ENCODE measurements at regions not wholly inside any gene's neighbourhood (a gene's known extent, or its start where the extent isn't known, plus 50 kb on each side); places are given as distances from the start of the nearest gene placed in this dataset.

DNA sequence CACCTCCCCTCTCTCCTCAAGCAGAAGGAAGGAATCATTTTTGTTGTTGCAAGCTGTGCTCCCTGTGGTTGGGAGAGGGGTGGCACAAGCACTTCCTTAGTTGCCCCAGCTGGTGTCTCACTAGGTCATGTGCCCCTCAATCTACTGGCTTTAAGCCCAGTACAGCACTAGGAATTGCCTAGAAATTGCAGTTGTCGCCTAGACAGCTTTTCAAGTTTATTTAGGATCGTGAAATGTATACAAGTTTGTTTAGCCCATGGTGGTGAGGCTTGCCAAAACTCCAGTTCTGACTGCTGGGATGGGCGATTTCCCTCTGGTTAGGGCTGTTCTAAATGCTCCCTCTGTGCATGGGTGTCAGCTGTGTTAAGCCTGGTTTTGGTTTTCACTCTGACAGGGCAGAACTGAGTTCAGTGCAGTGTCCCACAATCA, 126.8 kb upstream of the ZNF644 start:
- DNase-seq (ENCODE audit: low spot score), result no peak

DNA sequence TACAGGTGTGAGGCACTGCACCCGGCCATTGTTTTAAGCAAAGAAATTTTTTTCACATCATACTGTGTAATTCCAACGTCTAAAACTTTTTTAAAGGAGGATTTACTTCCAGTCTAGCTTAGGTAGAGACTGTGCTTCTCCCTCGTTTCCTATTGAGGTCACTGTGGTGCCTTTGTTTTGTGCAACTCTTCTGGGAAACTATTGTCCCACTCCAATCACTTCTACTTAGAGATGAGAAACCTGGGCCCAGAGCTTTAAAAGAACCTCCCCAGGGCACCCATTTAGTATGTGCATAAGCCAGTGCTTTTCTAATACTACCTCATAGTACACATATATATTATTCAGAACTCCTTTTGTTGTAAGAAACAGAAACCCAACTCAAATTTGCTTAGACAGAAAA, 120.0 kb upstream of the ZNF644 start:
- no peak for DNase-seq (ENCODE audit: low spot score)

DNA sequence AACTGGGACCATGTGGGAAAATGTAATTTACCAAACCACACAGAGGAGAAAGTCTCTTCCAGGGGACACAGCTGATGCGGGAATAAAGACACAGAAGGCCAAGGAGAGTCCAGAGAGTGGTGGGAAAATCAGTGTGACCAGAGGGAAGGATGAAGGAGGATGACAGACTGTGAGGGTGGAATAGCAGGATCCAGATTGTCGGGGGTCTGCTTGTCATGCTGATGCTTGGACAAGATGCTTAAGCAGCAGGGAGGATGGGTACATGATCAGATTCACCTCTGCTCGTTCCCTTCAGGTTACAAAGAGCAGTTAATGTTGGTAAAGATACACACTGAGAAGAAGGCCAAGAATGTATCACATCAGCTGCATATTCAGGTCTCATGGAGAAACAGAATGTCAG, 117.1 kb upstream of the ZNF644 start:
- DNase-seq (ENCODE audit: low spot score), result no peak

- DNase-seq (ENCODE audit: low spot score), result no peak
Observed at GRCh38 chr1:91137173-91137852, 115.5 kb upstream of the ZNF644 start.

GRCh38 chr1:91135799-91136198, 114.0 kb upstream of the ZNF644 start:
- no peak for DNase-seq (ENCODE audit: low spot score)

DNA sequence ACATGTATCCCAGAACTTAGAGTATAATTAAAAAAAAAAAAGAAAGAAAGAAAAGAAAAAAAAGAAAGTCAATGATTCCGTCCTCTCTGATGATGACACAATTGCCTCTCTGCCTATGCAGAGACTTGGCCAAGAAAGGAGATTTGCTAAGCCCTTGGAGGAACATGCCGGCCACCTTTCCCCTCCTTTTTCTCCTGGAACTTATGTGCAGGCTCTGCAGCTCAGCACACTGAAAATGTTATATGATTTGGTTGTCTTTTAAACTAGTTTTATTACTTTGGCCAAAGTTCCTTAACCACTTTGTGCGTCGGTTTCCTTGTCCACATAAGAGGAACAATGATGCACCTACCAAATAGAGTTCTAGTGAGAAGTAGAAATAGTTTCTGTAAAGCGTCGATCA, 111.4 kb upstream of the ZNF644 start:
- no peak for DNase-seq (ENCODE audit: low spot score)

DNA sequence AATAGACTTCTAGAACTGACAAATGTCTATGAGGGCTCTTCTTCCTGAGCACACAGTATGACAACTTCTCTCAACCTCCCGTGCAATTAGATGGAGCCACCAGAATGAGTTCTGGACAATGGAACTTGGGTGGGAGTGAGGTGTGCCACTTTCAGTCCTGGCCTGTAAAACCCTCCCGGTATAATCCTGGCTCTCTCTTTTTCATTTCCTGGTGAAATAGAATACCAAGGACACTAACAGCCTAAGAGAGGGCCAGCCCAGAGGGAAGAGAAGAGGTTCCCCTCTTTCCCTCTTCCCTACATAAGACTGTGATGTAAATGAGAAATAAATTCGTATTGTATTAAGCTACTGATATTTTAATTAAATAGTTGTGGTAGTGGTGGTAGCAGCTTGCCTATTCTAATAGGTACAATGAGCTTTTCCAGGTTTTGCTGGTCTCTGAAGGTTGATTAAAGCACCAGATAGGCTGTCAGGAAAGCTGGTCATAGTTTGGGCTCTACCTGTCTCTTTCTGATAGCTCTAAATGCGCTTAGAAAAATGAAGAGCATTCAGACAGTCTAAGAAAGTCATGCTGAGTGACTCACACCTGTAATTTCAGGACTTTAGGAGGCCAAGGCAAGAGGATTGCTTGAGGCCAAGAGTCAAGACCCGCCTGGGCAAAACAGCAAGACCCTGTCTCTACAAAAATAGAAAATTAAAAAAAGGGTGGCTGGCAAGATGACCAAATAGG, 108.6 kb upstream of the ZNF644 start:
- DNase-seq (ENCODE audit: low spot score), result no peak

GRCh38 chr1:91129458-91129857, 107.6 kb upstream of the ZNF644 start:
- DNase-seq (ENCODE audit: low spot score), result no peak

GRCh38 chr1:91129017-91129416, 107.2 kb upstream of the ZNF644 start:
- no peak for DNase-seq (ENCODE audit: low spot score)

- DNase-seq (ENCODE audit: low spot score), result no peak
Observed at GRCh38 chr1:91124989-91125417, 103.2 kb upstream of the ZNF644 start.

DNA sequence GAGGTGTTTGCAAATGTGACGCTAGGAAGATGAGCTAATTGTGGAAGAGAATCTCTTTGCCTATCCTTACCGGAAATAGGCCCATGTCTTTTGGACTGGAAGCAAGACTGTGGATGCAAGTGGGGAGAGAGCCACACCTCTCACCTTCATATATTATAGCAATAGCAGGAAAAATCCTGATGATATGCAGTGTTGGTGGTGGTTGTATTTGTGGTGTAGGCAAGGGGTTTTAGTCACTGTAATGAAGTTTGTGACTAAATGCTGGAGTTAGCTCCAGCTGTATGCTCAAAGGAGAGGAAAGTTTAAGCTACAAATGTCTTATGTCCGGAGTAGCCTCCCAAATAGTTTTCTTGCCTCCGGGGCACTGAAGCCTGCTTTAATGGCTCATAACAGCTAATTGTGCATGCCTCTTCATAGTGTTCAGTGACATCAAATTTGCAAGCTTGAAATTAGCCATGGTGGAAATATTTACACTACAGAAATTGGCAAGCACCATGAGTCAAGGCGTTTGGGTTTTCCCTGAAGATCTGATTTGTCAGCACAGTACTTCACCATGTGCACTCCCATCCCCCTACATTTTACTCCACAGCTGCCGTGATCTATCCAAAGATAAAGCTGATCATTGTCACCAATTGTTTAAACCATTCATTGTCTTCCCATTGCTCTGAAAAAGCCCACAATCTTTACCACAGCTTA, 102.6 kb upstream of the ZNF644 start:
- no peak for DNase-seq (ENCODE audit: low spot score)

- DNase-seq (ENCODE audit: low spot score), result no peak
Observed at GRCh38 chr1:91123773-91124172, 101.9 kb upstream of the ZNF644 start.

DNA sequence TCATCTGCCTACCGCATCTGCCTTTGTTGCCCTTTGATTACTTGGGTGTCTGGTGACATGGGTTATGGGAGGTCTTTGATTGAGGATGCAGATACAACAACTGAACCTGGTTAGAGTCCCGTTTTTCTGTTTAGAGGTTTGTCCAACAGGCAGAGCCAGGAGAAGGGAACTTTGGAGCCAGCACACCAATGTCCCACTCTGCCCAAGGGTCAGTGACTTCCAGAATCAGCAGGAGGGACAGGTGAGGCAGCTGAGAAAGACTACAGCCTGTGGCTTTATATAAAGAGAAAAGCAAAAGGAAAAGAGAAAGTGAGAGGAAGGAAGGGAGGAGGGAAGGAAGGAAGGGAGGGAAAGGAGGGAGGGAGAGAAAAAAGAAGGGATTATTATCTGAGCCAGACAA, 101.5 kb upstream of the ZNF644 start:
- no peak for DNase-seq (ENCODE audit: low spot score)

- DNase-seq (ENCODE audit: low spot score), result no peak
Observed at GRCh38 chr1:91122106-91122717, 100.4 kb upstream of the ZNF644 start.

DNA sequence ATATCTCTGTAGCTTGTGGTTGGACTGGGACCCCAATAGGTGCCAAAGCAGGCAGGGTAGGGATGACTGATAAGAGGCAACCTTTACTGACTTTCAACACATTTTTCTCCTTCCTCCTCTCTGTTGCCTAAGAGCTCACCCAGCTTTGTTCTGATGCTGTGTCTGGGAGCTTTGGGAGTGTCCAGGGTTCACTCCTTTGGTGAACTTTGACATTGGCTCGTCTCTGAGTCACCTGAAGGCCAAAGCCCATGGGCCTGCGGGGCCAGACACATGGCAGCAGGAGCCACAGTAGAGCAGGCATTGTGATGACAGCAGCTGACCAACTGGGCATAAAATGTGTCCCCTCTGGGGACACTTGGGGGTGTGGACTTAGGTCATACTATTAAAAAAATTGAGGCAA, 99.5 kb upstream of the ZNF644 start:
- no peak for DNase-seq (ENCODE audit: low spot score)

DNA sequence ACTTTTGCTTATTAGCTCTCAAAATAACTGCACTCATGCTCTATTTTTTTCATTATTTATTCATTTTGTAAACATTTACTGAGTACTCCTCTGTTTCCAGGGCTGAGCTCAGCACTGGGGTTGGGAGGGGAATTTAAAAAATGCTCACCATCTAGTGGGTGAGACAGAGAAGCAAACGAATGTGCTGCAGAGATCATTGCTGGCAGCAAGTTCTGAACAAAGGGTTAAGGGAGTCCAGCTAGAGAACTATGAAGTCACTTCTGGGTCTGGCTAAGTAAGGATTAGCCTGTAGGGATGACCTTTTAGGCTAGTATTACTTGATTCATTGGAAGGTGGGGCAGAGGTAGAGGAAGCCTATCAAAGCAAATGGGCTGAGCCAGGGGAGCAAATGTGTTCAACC, 99.1 kb upstream of the ZNF644 start:
- DNase-seq (ENCODE audit: low spot score), result no peak

DNA sequence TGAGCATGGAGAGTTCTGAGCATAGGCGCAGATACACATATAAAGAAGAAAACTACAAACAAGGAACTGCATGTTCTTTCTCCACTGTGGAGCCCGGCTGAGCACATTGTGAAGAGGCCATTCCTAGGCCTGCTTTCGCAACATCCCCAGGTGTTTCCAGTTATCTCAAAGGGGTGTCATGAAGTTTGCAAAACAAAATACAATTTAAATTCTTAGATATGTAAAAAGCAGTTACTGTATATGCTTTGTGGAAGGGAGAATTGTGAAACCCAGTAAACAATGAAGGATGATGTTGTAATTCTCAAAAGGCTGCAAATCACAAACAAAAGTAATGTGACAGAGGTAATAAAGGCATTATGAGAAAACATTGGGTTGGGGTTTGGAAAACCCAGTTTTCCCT, 98.6 kb upstream of the ZNF644 start:
- DNase-seq (ENCODE audit: low spot score), result no peak

GRCh38 chr1:91104712-91105111, 82.9 kb upstream of the ZNF644 start:
- no peak for DNase-seq (ENCODE audit: low spot score)

DNA sequence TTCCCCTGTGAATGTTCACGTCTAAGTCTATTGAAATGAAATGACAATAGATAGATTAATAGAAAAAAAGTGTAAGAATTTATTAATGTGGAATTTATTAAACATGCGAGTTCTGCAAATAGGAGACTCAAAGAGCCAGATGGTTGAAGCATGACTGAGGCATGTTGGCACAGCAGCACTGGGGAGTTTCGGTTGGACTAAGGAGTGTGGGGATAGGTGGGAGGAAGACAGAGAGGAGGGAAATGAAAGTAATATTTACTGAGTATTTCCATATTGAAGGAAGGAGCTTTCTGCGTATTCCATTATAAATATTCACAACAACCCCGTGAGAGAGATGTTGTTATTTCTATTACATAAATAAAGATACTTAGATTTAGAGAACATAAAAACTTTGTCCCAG, 79.5 kb upstream of the ZNF644 start:
- DNase-seq (ENCODE audit: low spot score), result no peak

- no peak for DNase-seq (ENCODE audit: low spot score)
Observed at GRCh38 chr1:91099746-91100621, 78.1 kb upstream of the ZNF644 start.

DNA sequence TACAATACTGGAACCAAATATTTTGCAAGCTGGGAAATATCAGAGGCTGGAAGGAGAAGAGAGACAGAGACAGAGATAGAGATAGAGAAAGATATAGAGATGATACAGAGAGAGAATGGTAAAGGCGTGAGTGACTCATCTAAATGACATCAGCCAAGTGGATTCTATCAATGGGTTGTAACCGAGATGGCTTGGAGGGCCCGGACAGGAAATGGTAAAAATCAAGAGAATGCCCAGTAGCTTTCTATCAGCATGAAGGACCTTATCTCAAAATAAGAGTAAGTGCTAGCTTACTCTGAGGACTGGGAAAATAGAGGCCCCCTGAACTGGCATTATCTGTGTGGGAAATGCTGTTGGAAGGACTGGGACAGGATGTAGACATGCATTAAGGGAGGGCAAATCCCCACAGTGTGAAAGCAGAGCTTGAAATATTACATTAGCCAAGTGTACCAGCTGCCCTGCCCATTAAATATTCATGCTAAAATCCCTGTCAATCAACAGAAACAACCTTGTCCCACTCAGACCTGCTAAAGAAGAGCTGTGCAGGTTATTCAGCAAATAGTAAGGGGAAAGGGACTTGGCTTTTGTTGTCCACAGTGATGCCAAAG, 76.6 kb upstream of the ZNF644 start:
- no peak for DNase-seq (ENCODE audit: low spot score)

Measured in CD4-positive, alpha-beta T cell treated with Interleukin-6 at 100 ng/mL for 8 hours (primary cell).